ENCODE measurements at regions not wholly inside any gene's neighbourhood (a gene's known extent, or its start where the extent isn't known, plus 50 kb on each side); places are given as distances from the start of the nearest gene placed in this dataset.

DNA sequence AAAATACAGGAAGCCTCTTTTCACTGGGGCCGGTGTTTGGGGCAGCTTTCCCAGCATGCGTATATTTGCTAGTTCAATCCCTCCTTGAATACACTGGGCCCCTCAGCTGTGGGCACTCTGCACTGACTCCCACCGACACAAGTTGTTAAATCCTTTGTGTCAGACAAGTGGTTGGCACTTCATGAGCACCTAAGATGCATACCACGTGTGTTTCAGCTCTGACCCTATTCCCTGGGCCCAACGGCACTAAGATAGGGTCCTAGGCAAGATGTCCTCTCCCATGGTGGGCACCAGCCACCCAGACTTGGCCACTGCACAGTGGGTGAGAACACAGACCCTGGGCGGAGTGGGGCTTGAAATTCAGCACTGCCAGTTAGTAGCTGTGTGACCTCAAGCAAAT is 173.8 kb downstream of the BCL11B start:
- TF ChIP-seq, protein P1, sequence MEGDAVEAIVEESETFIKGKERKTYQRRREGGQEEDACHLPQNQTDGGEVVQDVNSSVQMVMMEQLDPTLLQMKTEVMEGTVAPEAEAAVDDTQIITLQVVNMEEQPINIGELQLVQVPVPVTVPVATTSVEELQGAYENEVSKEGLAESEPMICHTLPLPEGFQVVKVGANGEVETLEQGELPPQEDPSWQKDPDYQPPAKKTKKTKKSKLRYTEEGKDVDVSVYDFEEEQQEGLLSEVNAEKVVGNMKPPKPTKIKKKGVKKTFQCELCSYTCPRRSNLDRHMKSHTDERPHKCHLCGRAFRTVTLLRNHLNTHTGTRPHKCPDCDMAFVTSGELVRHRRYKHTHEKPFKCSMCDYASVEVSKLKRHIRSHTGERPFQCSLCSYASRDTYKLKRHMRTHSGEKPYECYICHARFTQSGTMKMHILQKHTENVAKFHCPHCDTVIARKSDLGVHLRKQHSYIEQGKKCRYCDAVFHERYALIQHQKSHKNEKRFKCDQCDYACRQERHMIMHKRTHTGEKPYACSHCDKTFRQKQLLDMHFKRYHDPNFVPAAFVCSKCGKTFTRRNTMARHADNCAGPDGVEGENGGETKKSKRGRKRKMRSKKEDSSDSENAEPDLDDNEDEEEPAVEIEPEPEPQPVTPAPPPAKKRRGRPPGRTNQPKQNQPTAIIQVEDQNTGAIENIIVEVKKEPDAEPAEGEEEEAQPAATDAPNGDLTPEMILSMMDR (IDR thresholded peaks at IDR 0.05; ENCODE audit: insufficient read depth, low read length) = no peak
- TF ChIP-seq GABPA (IDR thresholded peaks at IDR 0.05; ENCODE audit: low read depth) (no peak), POLR2AphosphoS5 (IDR thresholded peaks at IDR 0.05; ENCODE audit: low read depth) (no peak)
